T-helper 2 cell treated with Interferon-gamma antibody and Interleukin-4, amounts not matched to agents 5 μg/mL and 100 μg/mL, for 36 hours (primary cell): ENCODE measurements at regions not wholly inside any gene's neighbourhood (a gene's known extent, or its start where the extent isn't known, plus 50 kb on each side); places are given as distances from the start of the nearest gene placed in this dataset.

Experiments used
- DNase-seq: peaks from one replicate; pipeline ENCODE4 v3.0.0; 2021; ENCODE audit warnings: low spot score
- H3K27ac Mint-ChIP-seq: one replicate; pipeline ENCODE4 v1.8.0; 2021; ENCODE audit warnings: mild to moderate bottlenecking, mixed read lengths
- H3K27me3 Mint-ChIP-seq: one replicate; pipeline ENCODE4 v1.8.0; 2021; ENCODE audit warnings: low read depth, mixed read lengths
- H3K36me3 Mint-ChIP-seq: one replicate; pipeline ENCODE4 v1.8.0; 2021; ENCODE audit warnings: low read depth, mixed read lengths
- H3K4me1 Mint-ChIP-seq: one replicate; pipeline ENCODE4 v1.8.0; 2021; ENCODE audit warnings: low read depth, mixed read lengths
- H3K4me3 Mint-ChIP-seq: one replicate; pipeline ENCODE4 v1.8.0; 2022; ENCODE audit warnings: mild to moderate bottlenecking, moderate library complexity, mixed read lengths
- H3K9me3 Mint-ChIP-seq: one replicate; pipeline ENCODE4 v1.8.0; 2021; ENCODE audit warnings: mixed read lengths

DNA sequence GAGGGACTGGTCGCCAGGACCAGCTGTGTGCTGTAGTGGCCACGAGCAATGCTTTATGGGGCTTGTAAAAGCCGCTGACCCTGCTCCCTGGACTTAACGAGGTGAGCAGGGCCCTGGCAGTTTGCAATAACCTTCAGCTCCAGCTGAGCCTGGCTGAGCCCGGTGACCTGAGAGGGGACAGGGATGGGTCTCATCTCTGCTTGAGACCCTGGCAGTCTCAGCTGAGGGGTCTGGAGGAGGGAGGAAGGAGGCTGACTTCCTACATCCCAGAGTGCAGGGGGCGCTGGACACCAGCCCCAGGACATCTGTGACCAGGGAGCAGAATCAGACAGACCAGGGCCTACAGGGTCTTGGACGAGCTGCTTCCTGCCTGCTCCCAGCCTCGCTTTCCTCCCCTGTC lies 277.5 kb upstream of the MVB12B start:
- Mint-ChIP-seq H3K4me1 (no peaks in the 10 kb centered on the region), H3K36me3 (no peaks in the 10 kb centered on the region), H3K27me3 (no peaks in the 10 kb centered on the region), H3K9me3 (peaks cover 11% of the 10 kb centered on the region), H3K4me3 (no peak overlapping the region), H3K27ac (no peak overlapping the region)
- DNase-seq, result no peak

DNA sequence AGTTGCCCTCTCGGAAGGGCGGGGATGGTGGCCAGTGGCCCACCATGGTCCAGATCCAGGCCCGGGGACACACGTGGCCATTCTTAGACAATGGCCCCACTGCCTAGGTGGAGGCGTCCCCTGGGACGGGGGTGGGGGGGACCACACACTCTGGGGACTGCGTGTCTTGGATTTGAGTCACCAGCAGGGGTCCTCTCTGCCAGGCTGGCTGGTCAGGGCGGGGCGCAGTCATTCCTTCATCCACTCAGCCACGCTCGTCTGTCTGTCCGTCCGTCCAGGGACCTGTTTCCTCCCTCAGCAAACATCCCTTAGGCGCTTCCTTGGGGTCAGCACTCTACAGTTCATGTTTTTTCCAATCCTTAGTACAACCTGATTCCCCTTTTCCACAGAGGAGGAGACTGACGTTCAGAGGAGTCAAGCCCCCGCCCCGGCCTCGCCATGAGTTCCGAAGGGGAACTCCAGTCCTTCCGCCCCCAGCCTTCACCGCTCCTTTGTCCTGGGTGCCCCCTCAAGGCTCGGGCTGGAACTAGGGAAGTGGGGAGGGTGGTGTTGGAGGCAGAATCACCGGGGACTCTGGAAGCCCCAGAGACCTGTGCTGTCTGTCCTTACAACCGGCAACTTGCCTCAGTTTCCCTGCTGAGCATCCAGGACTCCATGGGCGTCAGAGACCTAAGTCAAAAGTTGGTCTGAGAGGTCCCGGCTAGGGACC lies 276.6 kb upstream of the MVB12B start:
- Mint-ChIP-seq H3K27ac (no peak overlapping the region), H3K36me3 (no peaks in the 10 kb centered on the region), H3K4me1 (no peaks in the 10 kb centered on the region), H3K27me3 (no peaks in the 10 kb centered on the region), H3K9me3 (peaks cover 6% of the 10 kb centered on the region), H3K4me3 (no peak overlapping the region)
- no peak for DNase-seq

DNA sequence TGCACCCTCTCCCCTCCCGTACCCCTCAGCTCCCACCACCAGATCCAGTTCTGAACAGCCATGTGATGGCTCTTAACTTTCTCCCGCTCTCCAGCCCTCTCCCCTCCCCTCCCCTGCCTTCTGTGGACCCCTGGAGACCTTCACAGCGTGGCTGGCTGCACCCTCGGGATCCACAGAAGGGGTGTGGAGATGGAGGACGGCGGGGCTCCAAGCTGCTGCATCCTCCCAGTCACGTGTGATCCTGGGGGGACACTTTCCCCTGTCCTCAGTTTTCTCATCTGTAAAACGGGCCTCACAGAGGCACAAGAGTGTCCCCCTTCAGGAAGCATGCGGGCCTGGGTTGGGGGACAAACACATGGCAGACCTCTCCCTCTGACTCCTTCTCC lies 276.0 kb upstream of the MVB12B start:
- Mint-ChIP-seq H3K9me3 (peaks cover 5% of the 10 kb centered on the region), H3K36me3 (no peaks in the 10 kb centered on the region), H3K4me3 (no peak overlapping the region), H3K27me3 (no peaks in the 10 kb centered on the region), H3K27ac (no peak overlapping the region), H3K4me1 (no peaks in the 10 kb centered on the region)
- no peak for DNase-seq

DNA sequence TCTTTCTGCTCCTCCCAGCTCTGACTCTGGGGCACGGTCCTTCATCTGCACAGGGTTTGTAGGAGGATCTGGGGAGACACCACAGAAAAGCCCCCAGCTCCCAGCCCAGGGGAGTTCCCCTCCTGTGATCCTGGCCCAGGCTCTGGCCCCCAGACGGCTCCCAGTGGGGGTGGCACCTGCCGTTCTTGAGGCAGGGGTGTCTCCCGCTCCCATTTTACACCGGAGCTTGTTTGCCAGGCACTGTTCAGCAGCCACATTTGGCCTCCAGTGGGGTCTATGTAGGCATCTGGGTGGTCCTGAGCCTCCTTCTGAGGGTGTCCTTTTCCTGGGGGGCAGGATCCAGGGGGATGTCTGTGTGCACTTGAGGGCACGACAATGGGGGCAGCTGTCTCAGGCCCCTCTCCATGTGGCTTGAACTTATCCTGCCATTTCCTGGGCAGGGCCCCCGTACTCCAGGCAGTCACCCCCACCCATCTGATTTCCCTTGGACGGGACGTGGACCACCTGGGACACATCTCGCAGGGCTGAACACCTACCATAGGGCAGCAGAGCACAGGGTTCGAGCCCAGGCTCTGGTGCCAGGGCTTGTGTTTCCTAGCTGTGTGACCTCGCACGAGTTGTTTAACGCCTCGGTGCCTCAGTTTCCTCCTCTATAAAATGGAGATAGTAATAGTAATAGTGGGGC lies 275.0 kb upstream of the MVB12B start:
- H3K27ac Mint-ChIP-seq, result no peak overlapping the region
- no peaks in the 10 kb centered on the region for H3K9me3 Mint-ChIP-seq
- no peak overlapping the region for H3K4me3 Mint-ChIP-seq
- H3K4me1 Mint-ChIP-seq, result no peaks in the 10 kb centered on the region
- no peak for DNase-seq
- no peaks in the 10 kb centered on the region for H3K27me3 Mint-ChIP-seq
- no peaks in the 10 kb centered on the region for H3K36me3 Mint-ChIP-seq

DNA sequence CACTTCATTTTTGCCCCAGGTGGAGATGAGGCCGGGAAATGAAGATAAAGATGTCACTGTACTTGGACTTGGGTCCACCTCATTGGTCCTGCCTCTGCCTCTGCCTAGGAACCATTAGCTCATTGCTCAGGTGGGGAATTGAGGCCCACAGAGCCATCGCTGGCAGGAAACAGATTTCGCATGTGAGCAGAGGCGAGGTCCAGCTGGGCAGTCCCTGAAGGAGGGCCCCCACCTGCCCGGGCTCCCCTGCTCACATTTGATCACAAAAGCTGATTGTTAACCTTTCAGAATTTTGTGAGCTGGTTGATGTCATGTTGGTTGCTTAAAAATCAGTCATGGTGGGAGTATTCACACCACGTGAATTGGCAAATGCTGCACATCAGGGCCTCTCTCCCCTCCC lies 273.8 kb upstream of the MVB12B start:
- Mint-ChIP-seq H3K9me3 (no peaks in the 10 kb centered on the region), H3K36me3 (no peaks in the 10 kb centered on the region), H3K4me3 (no peak overlapping the region), H3K4me1 (no peaks in the 10 kb centered on the region), H3K27me3 (no peaks in the 10 kb centered on the region), H3K27ac (no peak overlapping the region)
- no peak for DNase-seq

DNA sequence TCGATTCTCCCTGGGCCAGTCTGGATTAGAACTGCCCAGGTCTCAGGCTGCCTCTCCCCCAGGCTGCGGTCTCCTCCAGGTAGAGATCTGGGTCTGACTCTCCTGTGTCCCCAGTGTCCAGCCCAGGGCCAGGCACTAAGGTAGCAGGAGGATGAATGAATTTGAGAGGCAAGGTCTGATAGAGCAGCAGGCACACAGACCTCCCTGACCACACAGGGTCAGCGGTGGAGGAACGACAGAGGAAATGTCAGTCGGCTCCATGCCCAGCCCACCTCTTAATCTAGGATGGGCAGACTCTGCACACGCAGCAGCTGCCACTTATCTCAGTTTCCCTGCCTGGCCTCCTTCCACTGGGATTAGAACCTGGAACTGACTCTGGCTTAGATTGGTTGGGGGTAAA lies 272.7 kb upstream of the MVB12B start:
- no peak overlapping the region for H3K4me3 Mint-ChIP-seq
- H3K9me3 Mint-ChIP-seq, result no peaks in the 10 kb centered on the region
- H3K27me3 Mint-ChIP-seq, result no peaks in the 10 kb centered on the region
- DNase-seq, result no peak
- no peaks in the 10 kb centered on the region for H3K36me3 Mint-ChIP-seq
- H3K4me1 Mint-ChIP-seq, result no peaks in the 10 kb centered on the region
- H3K27ac Mint-ChIP-seq, result no peak overlapping the region

DNA sequence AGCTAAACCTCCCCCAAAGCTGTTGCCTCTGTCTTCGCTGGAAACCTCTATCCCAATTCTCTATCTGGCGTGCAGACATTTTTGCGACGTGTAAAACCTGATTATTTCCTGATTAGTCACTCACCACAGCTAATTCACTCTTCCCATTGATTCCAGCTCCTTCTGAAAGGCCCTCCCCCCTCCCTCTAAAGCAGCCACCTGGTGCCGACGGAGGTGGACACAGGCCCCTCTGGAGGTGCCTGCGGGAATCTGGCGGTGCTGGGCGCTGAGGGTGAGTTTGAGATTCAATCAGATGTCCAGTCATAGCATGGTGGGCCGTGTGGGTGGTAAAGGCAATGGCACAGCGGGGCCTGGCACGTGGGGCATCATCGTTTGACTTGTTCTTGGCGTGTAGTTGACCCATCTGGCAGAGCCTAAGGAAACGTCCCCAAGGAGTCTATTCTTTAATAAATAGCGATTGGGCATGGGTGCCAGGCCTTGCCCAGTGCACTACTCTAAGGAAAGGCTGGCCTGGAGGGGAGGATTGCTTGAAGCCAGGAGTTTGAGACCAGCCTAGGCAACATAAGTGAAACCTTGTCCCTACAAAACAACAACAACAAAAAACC lies 271.1 kb upstream of the MVB12B start:
- H3K9me3 Mint-ChIP-seq, result no peaks in the 10 kb centered on the region
- H3K27me3 Mint-ChIP-seq, result no peaks in the 10 kb centered on the region
- H3K4me3 Mint-ChIP-seq, result no peak overlapping the region
- H3K4me1 Mint-ChIP-seq, result no peaks in the 10 kb centered on the region
- no peak for DNase-seq
- H3K36me3 Mint-ChIP-seq, result no peaks in the 10 kb centered on the region
- H3K27ac Mint-ChIP-seq, result no peak overlapping the region

DNA sequence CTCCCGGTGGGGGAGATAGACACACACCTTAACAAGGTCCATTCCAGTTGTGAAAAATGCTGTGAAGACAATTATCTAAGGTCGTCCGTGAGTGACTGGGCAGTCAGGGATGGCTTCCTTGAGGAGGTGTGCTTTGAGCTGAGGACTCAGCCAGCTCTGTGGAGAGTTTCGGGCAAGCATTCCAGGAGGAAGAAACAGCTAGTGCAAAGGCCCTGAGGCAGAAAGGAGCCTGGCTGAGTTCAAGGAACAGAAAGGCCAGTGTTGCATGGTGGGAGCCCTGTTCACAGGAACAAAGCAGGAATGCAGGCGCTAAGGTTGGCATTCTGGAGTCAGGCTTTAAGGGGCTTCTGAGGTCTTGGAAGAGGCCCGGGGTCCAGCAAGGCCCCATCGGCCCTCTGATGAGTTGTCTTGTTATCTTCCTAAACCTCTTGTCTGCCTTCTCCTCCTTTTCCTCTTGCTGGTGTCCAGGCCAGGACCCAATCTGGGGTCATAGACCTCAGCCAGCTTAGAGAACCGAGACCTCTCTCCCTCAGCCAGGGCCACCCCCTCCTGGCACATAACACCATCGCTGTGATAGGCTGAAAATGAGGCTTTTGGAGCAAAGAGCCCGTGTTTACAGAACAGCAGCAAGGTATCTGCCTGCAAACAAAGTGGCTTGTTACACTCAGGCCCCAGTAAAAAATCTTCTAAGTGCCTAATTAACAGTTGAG lies 270.2 kb upstream of the MVB12B start:
- H3K27ac Mint-ChIP-seq, result no peak overlapping the region
- no peaks in the 10 kb centered on the region for H3K27me3 Mint-ChIP-seq
- DNase-seq, result no peak
- no peak overlapping the region for H3K4me3 Mint-ChIP-seq
- H3K9me3 Mint-ChIP-seq, result no peaks in the 10 kb centered on the region
- H3K36me3 Mint-ChIP-seq, result no peaks in the 10 kb centered on the region
- no peaks in the 10 kb centered on the region for H3K4me1 Mint-ChIP-seq

DNA sequence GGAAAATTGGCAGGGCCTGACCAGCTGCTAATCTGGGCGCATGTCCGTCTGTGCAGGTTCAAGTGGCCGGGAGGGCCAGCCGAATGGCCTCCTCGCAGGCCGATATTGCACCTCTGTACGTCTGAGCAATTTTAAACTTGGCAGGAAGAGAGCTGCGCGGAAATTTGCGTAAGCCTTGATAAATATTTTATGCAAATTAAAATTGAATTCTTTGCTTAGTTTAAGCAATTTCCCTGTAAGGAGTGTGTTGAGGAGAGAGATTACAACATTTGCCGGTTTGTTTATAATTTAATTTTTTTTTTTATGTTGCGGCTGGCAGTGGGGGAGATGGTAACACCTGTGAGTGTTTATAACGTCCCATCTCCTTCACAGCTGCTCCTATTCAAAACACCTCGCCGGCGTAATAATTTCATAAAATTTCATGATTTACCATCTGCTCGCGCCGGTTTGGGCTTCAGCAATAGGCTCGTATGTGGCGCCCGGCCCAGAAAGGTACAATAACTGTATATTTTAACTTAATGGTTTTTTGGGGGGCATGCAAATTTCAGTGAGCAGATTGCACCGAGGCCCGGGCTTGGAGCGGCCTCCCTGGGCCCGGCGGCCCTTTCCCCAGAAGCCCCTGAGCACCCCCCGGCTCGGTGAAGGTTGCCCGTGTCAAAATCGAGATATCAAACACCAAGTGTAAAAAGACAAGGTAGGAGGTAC lies 269.4 kb upstream of the MVB12B start:
- no peaks in the 10 kb centered on the region for H3K27me3 Mint-ChIP-seq
- no peak for DNase-seq

DNA sequence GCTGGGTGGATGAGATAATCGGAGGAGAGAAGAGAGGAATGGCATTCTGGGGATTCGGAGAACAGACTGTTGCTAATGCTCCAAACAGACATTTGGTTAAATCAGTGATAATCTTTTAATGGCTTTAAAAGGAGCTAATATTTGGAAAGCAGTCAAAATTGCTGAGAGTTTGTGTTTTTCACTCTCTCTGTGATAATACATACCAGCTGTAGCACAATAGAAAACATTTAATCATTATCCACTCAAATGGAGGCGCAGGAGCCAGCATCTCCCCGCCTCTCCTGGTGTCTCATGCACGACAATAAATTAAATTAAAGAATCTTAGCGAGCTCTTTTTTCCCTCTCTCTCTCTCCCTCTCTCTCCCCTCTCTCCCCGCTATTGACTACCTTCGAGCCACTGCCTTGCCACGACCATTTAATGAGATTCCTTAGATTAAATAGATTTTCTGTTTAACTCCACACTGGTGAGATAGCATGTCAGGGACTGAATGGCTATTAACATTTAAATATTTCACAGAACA lies 268.6 kb upstream of the MVB12B start:
- Mint-ChIP-seq H3K4me3 (no peak overlapping the region), H3K4me1 (no peaks in the 10 kb centered on the region), H3K9me3 (no peaks in the 10 kb centered on the region), H3K27me3 (no peaks in the 10 kb centered on the region), H3K27ac (no peak overlapping the region), H3K36me3 (no peaks in the 10 kb centered on the region)
- DNase-seq, result no peak

More for the DNA sequence above, 269.4 kb upstream of the MVB12B start:
- Mint-ChIP-seq H3K36me3 (no peaks in the 10 kb centered on the region), H3K27ac (no peak overlapping the region), H3K4me3 (no peak overlapping the region), H3K4me1 (no peaks in the 10 kb centered on the region), H3K9me3 (no peaks in the 10 kb centered on the region)

DNA sequence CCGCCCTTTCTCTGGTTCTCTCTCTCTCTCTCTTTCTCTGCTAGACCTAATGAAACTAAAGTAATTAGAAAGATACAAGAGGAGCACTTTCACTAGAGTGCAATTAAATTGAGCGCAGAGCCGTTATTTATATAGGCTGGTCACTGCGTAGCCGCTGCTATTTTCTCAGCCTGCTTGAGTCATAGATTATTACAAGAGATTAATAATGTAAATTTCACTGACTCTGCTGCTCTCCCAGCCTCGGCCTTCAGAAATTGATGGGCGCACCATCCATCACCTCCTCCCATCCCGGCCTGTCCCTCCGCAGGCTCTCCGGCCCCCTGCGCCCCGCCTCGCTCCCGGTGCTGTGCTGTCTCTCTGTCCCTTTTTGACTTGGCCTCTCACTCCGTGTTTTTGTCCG lies 268.0 kb upstream of the MVB12B start:
- Mint-ChIP-seq H3K27me3 (no peaks in the 10 kb centered on the region), H3K4me3 (no peak overlapping the region), H3K27ac (no peak overlapping the region), H3K36me3 (no peaks in the 10 kb centered on the region), H3K4me1 (no peaks in the 10 kb centered on the region), H3K9me3 (no peaks in the 10 kb centered on the region)
- no peak for DNase-seq

DNA sequence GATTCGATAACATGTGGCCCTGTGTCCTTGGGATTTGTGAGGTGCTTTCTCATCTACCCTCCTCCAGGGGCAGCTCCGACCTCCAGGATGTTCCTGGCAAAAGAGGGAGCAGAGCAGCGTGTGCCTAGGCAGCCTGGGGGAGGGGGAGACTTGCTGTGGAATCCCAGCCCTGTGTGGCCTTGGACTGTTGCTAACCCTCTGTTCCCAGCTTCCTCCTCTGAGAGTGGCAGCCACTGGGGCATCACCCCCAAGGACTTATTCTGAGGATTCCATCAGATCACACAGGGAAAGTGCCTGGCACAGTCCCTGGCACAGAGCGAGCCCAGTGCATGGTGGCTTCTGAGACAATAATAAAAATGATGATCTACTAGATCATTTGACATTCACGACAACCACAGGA lies 265.1 kb upstream of the MVB12B start:
- H3K27me3 Mint-ChIP-seq, result peaks cover 3% of the 10 kb centered on the region

DNA sequence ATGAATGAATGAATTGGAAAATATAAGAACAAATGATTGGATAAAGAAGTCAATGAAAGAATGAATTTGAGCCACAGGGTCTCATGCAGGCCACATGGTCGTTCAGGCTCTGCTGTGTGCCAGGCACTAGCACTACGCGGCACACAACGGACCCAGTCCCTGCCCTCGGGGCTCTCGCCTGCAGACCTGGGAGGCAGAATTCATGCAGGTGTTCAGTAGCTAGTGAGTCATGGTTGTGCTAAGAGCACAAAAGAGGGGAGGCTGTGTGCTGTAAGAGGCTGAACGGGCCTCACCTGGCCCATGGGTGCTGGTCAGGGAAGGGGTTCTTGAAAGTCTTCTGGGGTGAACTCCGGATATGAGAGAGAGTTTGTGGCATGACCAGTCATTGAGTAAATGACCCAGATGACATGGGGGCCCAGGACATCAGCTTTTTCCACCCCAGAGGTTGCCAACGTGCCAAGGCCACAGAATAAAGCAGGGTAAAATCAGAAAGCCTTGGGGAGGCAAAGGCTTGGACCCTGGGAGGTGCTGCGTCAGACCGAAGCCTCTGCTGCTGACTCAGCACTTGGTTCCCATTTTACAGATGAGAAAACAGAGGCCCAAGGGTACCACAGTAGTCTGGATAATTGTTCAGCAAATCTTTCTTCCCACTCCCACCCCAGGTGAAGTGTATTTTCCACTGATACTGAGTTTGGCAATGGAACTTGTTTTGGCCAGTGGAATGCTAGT lies 264.3 kb upstream of the MVB12B start:
- no peak overlapping the region for H3K4me3 Mint-ChIP-seq
- H3K36me3 Mint-ChIP-seq, result no peaks in the 10 kb centered on the region
- no peaks in the 10 kb centered on the region for H3K9me3 Mint-ChIP-seq
- no peak for DNase-seq
- H3K4me1 Mint-ChIP-seq, result no peaks in the 10 kb centered on the region
- H3K27me3 Mint-ChIP-seq, result peaks cover 3% of the 10 kb centered on the region
- H3K27ac Mint-ChIP-seq, result no peak overlapping the region

More for the DNA sequence above, 265.1 kb upstream of the MVB12B start:
- Mint-ChIP-seq H3K4me3 (no peak overlapping the region), H3K4me1 (no peaks in the 10 kb centered on the region), H3K9me3 (no peaks in the 10 kb centered on the region), H3K27ac (no peak overlapping the region), H3K36me3 (no peaks in the 10 kb centered on the region)
- no peak for DNase-seq
